Adrenal gland (tissue), 9 donors: ENCODE measurements at regions not wholly inside any gene's neighbourhood (a gene's known extent, or its start where the extent isn't known, plus 50 kb on each side); places are given as distances from the start of the nearest gene placed in this dataset.

Source experiments
- DNase-seq, 7 donors: peaks; one replicate each; pipeline ENCODE4 v3.0.0-alpha.2; 2019 to 2020
- H3K27ac ChIP-seq, 5 donors: fragments of 200-600 bp; sonication (generic) in 4 of 5; 1 replicate in 3 of 5; 2 replicates in 2 of 5; pipeline versions ENCODE4 v1.5.1 to v1.8.0; 2016 to 2020; ENCODE audit warnings: mild to moderate bottlenecking in 1 of 5
- H3K27me3 ChIP-seq: fragments of 200-600 bp; 2 replicates; pipeline ENCODE4 v1.8.0; 2021
- H3K36me3 ChIP-seq, 2 donors: fragments of 200-600 bp; replicated peaks in 1 of 2; 1 replicate in 1 of 2; 2 replicates in 1 of 2; pipeline versions ENCODE4 v1.5.1 to v1.8.0; 2018 to 2022
- H3K4me1 ChIP-seq, 2 donors: fragments of 200-600 bp; replicated peaks in 1 of 2; 1 replicate in 1 of 2; 2 replicates in 1 of 2; pipeline versions ENCODE4 v1.5.1 to v1.8.0; 2018 to 2021
- H3K4me3 ChIP-seq, 4 donors: fragments of 200-600 bp; sonication (generic) in 3 of 4; one replicate each; pipeline ENCODE4 v1.5.1; 2016 to 2018
- H3K9me3 ChIP-seq, 3 donors: fragments of 200-600 bp; sonication (generic) in 1 of 3; replicated peaks in 1 of 3; 1 replicate in 2 of 3; 2 replicates in 1 of 3; pipeline versions ENCODE4 v1.5.1 to v1.8.0; 2016 to 2021
- CTCF ChIP-seq, 6 experiments: fragments of 450-650 bp in 4 of 6; fragments of 200-600 bp in 2 of 6; sonication (generic) in 1 of 6; IDR thresholded peaks; 1 replicate in 5 of 6; 2 replicates in 1 of 6; pipeline versions ENCODE4 v1.5.1 to v1.8.0; 2016 to 2021; ENCODE audit warnings: antibody characterized with exemption in 6 of 6, mild to moderate bottlenecking in 2 of 6, moderate library complexity in 1 of 6
- POLR2A ChIP-seq, 2 donors: fragments of 450-650 bp; IDR thresholded peaks; one replicate each; pipeline ENCODE4 v1.6.1; 2017; ENCODE audit warnings: antibody characterized with exemption in 2 of 2, mild to moderate bottlenecking in 2 of 2, moderate library complexity in 1 of 2
- WGBS, 4 donors: extraction: QIAGEN DNeasy Blood & Tissue Kit in 2 of 4; methylation state at CpG; one replicate each; pipeline versions ENCODE4 v1.1.5 to v1.1.7; 2013 to 2017; 5-methylcytosine and 5-hydroxymethylcytosine counted together
- intact Hi-C, 2 donors: fragments of 100-400 bp; cut with DNase I; formaldehyde crosslinking; loops; one replicate each; pipeline versions ENCODE4 v1.14.1 to v1.15.0; 2022 to 2023
- donor health status: healthy with polysubstance abuse.
- donor health status: Bipolar disorder and iron deficiency.
- donor health status: DM: yes; HTN: yes; CAD: no.
- donor health status: DM: no; HTN: no; CAD: no.
- donor health status: DM: no; HTN: no; CAD: no.

GRCh38 chr5:116896001-116896400 lies 321.4 kb upstream of the SEMA6A start:
- Histone ChIP-seq H3K27ac (no peak overlapping the region), H3K4me3 (no peak overlapping the region), H3K27me3 (no peaks in the 10 kb centered on the region), H3K4me1 (no peaks in the 10 kb centered on the region), H3K9me3 (peaks cover 0 to 4% (median 0%) of the 10 kb centered on the region in 3 donors), H3K36me3 (no peaks in the 10 kb centered on the region)
- no peak for TF ChIP-seq POLR2A (IDR thresholded peaks at IDR 0.05)
- TF ChIP-seq CTCF (IDR thresholded peaks at IDR 0.05), result no peak
- intact Hi-C loops, result no loop called here
- no peak for DNase-seq

- no peaks in the 10 kb centered on the region for H3K36me3 ChIP-seq
- no peak overlapping the region for H3K4me3 ChIP-seq
- TF ChIP-seq POLR2A (IDR thresholded peaks at IDR 0.05), result no peak
- intact Hi-C loops, result no loop called here
- H3K9me3 ChIP-seq, result no peaks in the 10 kb centered on the region
- no peak for DNase-seq
- no peak overlapping the region for H3K27ac ChIP-seq
- no peaks in the 10 kb centered on the region for H3K27me3 ChIP-seq
- no peaks in the 10 kb centered on the region for H3K4me1 ChIP-seq
Observed at GRCh38 chr5:116892993-116893392, 318.4 kb upstream of the SEMA6A start.

- Histone ChIP-seq H3K4me3 (no peak overlapping the region), H3K27ac (no peak overlapping the region), H3K27me3 (no peaks in the 10 kb centered on the region), H3K4me1 (no peaks in the 10 kb centered on the region), H3K9me3 (no peaks in the 10 kb centered on the region), H3K36me3 (no peaks in the 10 kb centered on the region)
- no peak for TF ChIP-seq POLR2A (IDR thresholded peaks at IDR 0.05)
- no peak for TF ChIP-seq CTCF (IDR thresholded peaks at IDR 0.05)
- 89 to 96% (median 91%) methylated on average over 1 of the region's 1 CpG for WGBS, 4 donors
- intact Hi-C loops, result no loop called here
- no peak for DNase-seq
Observed at GRCh38 chr5:116887104-116887503, 312.5 kb upstream of the SEMA6A start.

- no peak for DNase-seq
- no peaks in the 10 kb centered on the region for H3K9me3 ChIP-seq
- no peak overlapping the region for H3K4me3 ChIP-seq
- H3K27me3 ChIP-seq, result no peaks in the 10 kb centered on the region
- no peak overlapping the region for H3K27ac ChIP-seq
- intact Hi-C loops, result no loop called here
- no peaks in the 10 kb centered on the region for H3K36me3 ChIP-seq
- TF ChIP-seq CTCF (IDR thresholded peaks at IDR 0.05) (no peak), POLR2A (IDR thresholded peaks at IDR 0.05) (no peak)
- H3K4me1 ChIP-seq, result no peaks in the 10 kb centered on the region
Observed at GRCh38 chr5:116885825-116886224, 311.2 kb upstream of the SEMA6A start.

- WGBS, 4 donors, result 82 to 99% (median 89%) methylated on average over 2 of the region's 2 CpGs
- Histone ChIP-seq H3K27me3 (no peaks in the 10 kb centered on the region), H3K9me3 (no peaks in the 10 kb centered on the region), H3K4me1 (no peaks in the 10 kb centered on the region), H3K36me3 (no peaks in the 10 kb centered on the region), H3K4me3 (no peak overlapping the region), H3K27ac (no peak overlapping the region)
- TF ChIP-seq POLR2A (IDR thresholded peaks at IDR 0.05) (no peak), CTCF (IDR thresholded peaks at IDR 0.05) (no peak)
- intact Hi-C loops, result no loop called here
- DNase-seq, result no peak
Observed at GRCh38 chr5:116883875-116884274, 309.3 kb upstream of the SEMA6A start.
